Endothelial cell of umbilical vein (primary cell): ENCODE measurements at regions not wholly inside any gene's neighbourhood (a gene's known extent, or its start where the extent isn't known, plus 50 kb on each side); places are given as distances from the start of the nearest gene placed in this dataset.

Experiments used
- BruUV-seq: library from RNA; stranded (reverse); fragments of 400-500 nt; replicated peaks from 2 replicates; lab custom pipeline; 2021; lab: Mats Ljungman, UMichigan
- CTCF ChIA-PET: fragments of 300-600, 350-600 bp; sonication (Branson Sonifier 250); formaldehyde crosslinking; loops from one replicate; lab custom pipeline; 2021; ENCODE audit warnings: antibody characterized with exemption, inconsistent platforms; lab: Charles Lee
- POLR2A ChIA-PET: fragments of 300-600, 350-600 bp; sonication (Branson Sonifier 250); formaldehyde crosslinking; loops from one replicate; lab custom pipeline; 2021; ENCODE audit warnings: antibody characterized with exemption, inconsistent platforms; lab: Charles Lee
- DNase-seq: peaks from one replicate; pipeline ENCODE4 v3.0.0-alpha.2; 2011; ENCODE audit warnings: low read depth, low spot score
- FAIRE-seq: peaks from 2 replicates; lab custom pipeline; 2011; peaks lifted over from hg19 to GRCh38; lab: Jason Lieb, UNC
- H2AFZ ChIP-seq: 2 replicates; pipeline ENCODE4 v1.6.0; 2012; ENCODE audit warnings: low read depth, low read length, control low read depth, inconsistent platforms
- H3K27ac ChIP-seq: 2 replicates; pipeline ENCODE4 v1.5.1; 2011; ENCODE audit warnings: low read depth, mild to moderate bottlenecking, control low read depth, low read length, moderate library complexity; ENCODE audit not compliant: insufficient read depth
- H3K27me3 ChIP-seq, 2 experiments: 2 replicates each; pipeline versions ENCODE4 v1.6.0 to v1.6.1; 2011; ENCODE audit warnings: low read length in 2 of 2, mixed read lengths in 1 of 2; ENCODE audit not compliant: control insufficient read depth in 2 of 2, insufficient read depth in 2 of 2
- H3K36me3 ChIP-seq, 2 experiments: 2 replicates in 1 of 2; 3 replicates in 1 of 2; pipeline ENCODE4 v1.5.1; 2011; ENCODE audit warnings: low read length in 2 of 2, mild to moderate bottlenecking in 1 of 2, moderate library complexity in 1 of 2; ENCODE audit not compliant: control insufficient read depth in 2 of 2, insufficient read depth in 2 of 2; ENCODE audit errors: extremely low read depth in 1 of 2
- H3K4me1 ChIP-seq: 3 replicates; pipeline ENCODE4 v1.5.1; 2011; ENCODE audit warnings: mild to moderate bottlenecking, low read length; ENCODE audit not compliant: control insufficient read depth, insufficient read depth; ENCODE audit errors: extremely low read depth
- H3K4me2 ChIP-seq: 2 replicates; pipeline ENCODE4 v1.6.1; 2011; ENCODE audit warnings: low read length, control low read depth, mixed read lengths; ENCODE audit not compliant: insufficient read depth
- H3K4me3 ChIP-seq, 3 experiments: fragments of 200-600 bp in 1 of 3; sonication (generic), shearing (Covaris generic) in 1 of 3; replicated peaks in 1 of 3; 2 replicates each; pipeline ENCODE4 v1.5.1; 2011 to 2016; ENCODE audit warnings: control low read depth in 3 of 3, low read length in 3 of 3, mild to moderate bottlenecking in 2 of 3, inconsistent platforms in 1 of 3, low read depth in 1 of 3, moderate library complexity in 1 of 3; ENCODE audit not compliant: insufficient read depth in 1 of 3
- H3K79me2 ChIP-seq: 2 replicates; pipeline ENCODE4 v1.6.0; 2012; ENCODE audit warnings: low read length, inconsistent platforms; ENCODE audit not compliant: control insufficient read depth, insufficient read depth
- H3K9ac ChIP-seq: replicated peaks from 2 replicates; pipeline ENCODE3; 2011; ENCODE audit warnings: low read length, control low read depth; ENCODE audit not compliant: insufficient read depth; ENCODE audit errors: extremely low read depth
- H3K9me1 ChIP-seq: replicated peaks from 3 replicates; pipeline ENCODE4 v1.6.0; 2011; ENCODE audit warnings: mild to moderate bottlenecking, low read length; ENCODE audit not compliant: control insufficient read depth, insufficient read depth; ENCODE audit errors: extremely low read depth
- H3K9me3 ChIP-seq: replicated peaks from 2 replicates; pipeline ENCODE4 v1.5.1; 2012; ENCODE audit warnings: low read length, inconsistent platforms; ENCODE audit not compliant: control insufficient read depth, insufficient read depth
- H4K20me1 ChIP-seq: replicated peaks from 2 replicates; pipeline ENCODE3; 2011; ENCODE audit warnings: mild to moderate bottlenecking, low read length; ENCODE audit not compliant: control insufficient read depth, insufficient read depth; ENCODE audit errors: extremely low read depth
- EZH2 ChIP-seq: IDR thresholded peaks from 2 replicates; pipeline ENCODE4 v1.6.1; 2012; ENCODE audit warnings: borderline replicate concordance, low read depth, mild to moderate bottlenecking, moderate library complexity, low read length, inconsistent platforms; ENCODE audit not compliant: severe bottlenecking
- FOS ChIP-seq: IDR thresholded peaks from 2 replicates; pipeline ENCODE4 v1.6.1; 2011; ENCODE audit warnings: mild to moderate bottlenecking, low read length, moderate library complexity, borderline replicate concordance; ENCODE audit not compliant: insufficient read depth
- GATA2 ChIP-seq: IDR thresholded peaks from 2 replicates; pipeline ENCODE4 v1.7.0; 2011; ENCODE audit warnings: low read depth, mild to moderate bottlenecking, moderate library complexity, mixed read lengths, low read length; ENCODE audit not compliant: insufficient read length, insufficient read depth
- JUN ChIP-seq: IDR thresholded peaks from 2 replicates; pipeline ENCODE4 v1.6.1; 2011; ENCODE audit warnings: borderline replicate concordance, low read depth; ENCODE audit not compliant: insufficient read length, insufficient read depth
- MYC ChIP-seq: IDR thresholded peaks from one replicate; pipeline ENCODE4 v1.6.1; 2011; ENCODE audit warnings: mild to moderate bottlenecking, low read depth, low read length
- POLR2A ChIP-seq: IDR thresholded peaks from 2 replicates; pipeline ENCODE4 v1.6.1; 2012; ENCODE audit warnings: low read depth, mild to moderate bottlenecking, control low read depth, low read length
- POLR2AphosphoS5 ChIP-seq: IDR thresholded peaks from 2 replicates; pipeline ENCODE4 v1.6.1; 2012; ENCODE audit warnings: low read depth, mild to moderate bottlenecking, control low read depth, low read length, moderate library complexity; ENCODE audit not compliant: insufficient read depth
- dilution Hi-C: fragments of 300-500 bp; cut with MboI; formaldehyde crosslinking; loops from one replicate; pipeline ENCODE4 v1.15.0; 2019; ENCODE audit warnings: low sequenced_read_pairs; ENCODE audit not compliant: extremely low pct_ligation_motif_present
- intact Hi-C: fragments of 100-400 bp; cut with micrococcal nuclease; formaldehyde crosslinking; loops from one replicate; pipeline ENCODE4 v1.10.0; 2022
- TF ChIP-seq, protein P1 (sequence below), 2 donors: IDR thresholded peaks; 1 replicate in 1 of 2; 2 replicates in 1 of 2; pipeline ENCODE4 v1.5.1; 2011; ENCODE audit warnings: low read length in 2 of 2, mild to moderate bottlenecking in 2 of 2, moderate library complexity in 2 of 2, control low read depth in 1 of 2, inconsistent platforms in 1 of 2, low read depth in 1 of 2; ENCODE audit not compliant: insufficient read depth in 1 of 2; ENCODE audit errors: extremely low read depth in 1 of 2
- TF ChIP-seq, protein P2 (sequence below): IDR thresholded peaks from 2 replicates; pipeline ENCODE4 v1.6.1; 2011; ENCODE audit not compliant: insufficient read depth, insufficient read length

DNA sequence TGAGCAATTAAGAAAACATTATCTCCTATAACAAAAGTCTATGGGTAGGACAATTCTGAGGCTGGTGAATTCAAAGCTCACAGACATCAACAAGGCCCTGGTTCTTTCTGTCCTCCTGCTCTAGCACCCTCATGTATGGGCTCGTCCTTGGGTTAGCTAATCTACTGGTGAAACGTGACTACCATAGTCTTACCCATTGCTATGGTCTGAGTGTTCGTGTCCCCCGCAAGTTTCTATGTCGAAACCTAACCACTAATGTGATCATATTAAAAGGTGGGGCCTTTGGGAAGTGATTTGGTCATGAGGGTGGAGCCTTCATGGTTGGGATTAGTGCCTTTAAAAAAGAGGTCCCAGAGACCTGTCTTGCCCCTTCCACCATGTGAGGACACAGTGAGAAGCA is 564.7 kb downstream of the TNS1 start:
- intact Hi-C loops = no loop called here
- Histone ChIP-seq H4K20me1 (no peaks in the 10 kb centered on the region), H3K9ac (no peak overlapping the region), H3K4me3 (no peak overlapping the region), H2AFZ (no peak overlapping the region), H3K27ac (no peak overlapping the region), H3K4me2 (no peak overlapping the region), H3K9me3 (no peaks in the 10 kb centered on the region), H3K79me2 (no peaks in the 10 kb centered on the region), H3K27me3 (no peaks in the 10 kb centered on the region), H3K36me3 (no peaks in the 10 kb centered on the region), H3K4me1 (no peaks in the 10 kb centered on the region), H3K9me1 (no peaks in the 10 kb centered on the region)
- TF ChIP-seq, protein P1, sequence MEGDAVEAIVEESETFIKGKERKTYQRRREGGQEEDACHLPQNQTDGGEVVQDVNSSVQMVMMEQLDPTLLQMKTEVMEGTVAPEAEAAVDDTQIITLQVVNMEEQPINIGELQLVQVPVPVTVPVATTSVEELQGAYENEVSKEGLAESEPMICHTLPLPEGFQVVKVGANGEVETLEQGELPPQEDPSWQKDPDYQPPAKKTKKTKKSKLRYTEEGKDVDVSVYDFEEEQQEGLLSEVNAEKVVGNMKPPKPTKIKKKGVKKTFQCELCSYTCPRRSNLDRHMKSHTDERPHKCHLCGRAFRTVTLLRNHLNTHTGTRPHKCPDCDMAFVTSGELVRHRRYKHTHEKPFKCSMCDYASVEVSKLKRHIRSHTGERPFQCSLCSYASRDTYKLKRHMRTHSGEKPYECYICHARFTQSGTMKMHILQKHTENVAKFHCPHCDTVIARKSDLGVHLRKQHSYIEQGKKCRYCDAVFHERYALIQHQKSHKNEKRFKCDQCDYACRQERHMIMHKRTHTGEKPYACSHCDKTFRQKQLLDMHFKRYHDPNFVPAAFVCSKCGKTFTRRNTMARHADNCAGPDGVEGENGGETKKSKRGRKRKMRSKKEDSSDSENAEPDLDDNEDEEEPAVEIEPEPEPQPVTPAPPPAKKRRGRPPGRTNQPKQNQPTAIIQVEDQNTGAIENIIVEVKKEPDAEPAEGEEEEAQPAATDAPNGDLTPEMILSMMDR (IDR thresholded peaks at IDR 0.05; ENCODE audit: extremely low read depth in 1 of 2, insufficient read depth in 1 of 2, low read depth in 1 of 2, low read length in 2 of 2) = no peak
- no peak for TF ChIP-seq MYC
- TF ChIP-seq POLR2AphosphoS5 = no peak
- TF ChIP-seq POLR2A = no peak
- TF ChIP-seq, protein P2, sequence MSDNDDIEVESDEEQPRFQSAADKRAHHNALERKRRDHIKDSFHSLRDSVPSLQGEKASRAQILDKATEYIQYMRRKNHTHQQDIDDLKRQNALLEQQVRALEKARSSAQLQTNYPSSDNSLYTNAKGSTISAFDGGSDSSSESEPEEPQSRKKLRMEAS = no peak
- no peak for TF ChIP-seq GATA2
- no peak for TF ChIP-seq EZH2
- no peak for TF ChIP-seq JUN
- no peak for TF ChIP-seq FOS
- dilution Hi-C loops = no loop called here
- POLR2A ChIA-PET = no interaction called here
- no peak for DNase-seq
- no TSS peak for BruUV-seq
- CTCF ChIA-PET = no interaction called here
- FAIRE-seq = no peak
